ENCODE measurements at regions not wholly inside any gene's neighbourhood (a gene's known extent, or its start where the extent isn't known, plus 50 kb on each side); places are given as distances from the start of the nearest gene placed in this dataset.

DNA sequence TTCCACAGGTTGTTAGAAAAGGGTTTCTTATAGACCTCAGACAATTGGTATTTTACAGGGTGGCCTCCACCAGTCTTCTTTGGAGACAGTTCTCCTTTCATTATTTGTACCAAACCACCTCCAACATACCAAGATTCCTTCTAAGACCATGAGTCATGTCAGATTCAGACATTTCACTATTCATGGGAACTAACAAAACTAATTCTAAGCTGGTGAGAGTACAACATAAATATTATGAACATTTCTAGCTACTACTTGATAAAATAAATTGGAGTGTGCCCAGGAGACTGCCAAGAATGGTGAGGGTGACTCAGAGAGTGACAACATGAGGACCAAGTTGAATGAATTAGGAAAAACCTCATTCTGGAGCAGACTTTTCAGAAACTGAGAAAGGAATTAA, 494.6 kb upstream of the LRRC4C start:
- TF ChIP-seq, protein P1, sequence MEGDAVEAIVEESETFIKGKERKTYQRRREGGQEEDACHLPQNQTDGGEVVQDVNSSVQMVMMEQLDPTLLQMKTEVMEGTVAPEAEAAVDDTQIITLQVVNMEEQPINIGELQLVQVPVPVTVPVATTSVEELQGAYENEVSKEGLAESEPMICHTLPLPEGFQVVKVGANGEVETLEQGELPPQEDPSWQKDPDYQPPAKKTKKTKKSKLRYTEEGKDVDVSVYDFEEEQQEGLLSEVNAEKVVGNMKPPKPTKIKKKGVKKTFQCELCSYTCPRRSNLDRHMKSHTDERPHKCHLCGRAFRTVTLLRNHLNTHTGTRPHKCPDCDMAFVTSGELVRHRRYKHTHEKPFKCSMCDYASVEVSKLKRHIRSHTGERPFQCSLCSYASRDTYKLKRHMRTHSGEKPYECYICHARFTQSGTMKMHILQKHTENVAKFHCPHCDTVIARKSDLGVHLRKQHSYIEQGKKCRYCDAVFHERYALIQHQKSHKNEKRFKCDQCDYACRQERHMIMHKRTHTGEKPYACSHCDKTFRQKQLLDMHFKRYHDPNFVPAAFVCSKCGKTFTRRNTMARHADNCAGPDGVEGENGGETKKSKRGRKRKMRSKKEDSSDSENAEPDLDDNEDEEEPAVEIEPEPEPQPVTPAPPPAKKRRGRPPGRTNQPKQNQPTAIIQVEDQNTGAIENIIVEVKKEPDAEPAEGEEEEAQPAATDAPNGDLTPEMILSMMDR (IDR thresholded peaks at IDR 0.05; ENCODE audit: insufficient read depth, low read depth, low read length) = no peak
- TF ChIP-seq EZH2 (IDR thresholded peaks at IDR 0.05; ENCODE audit: insufficient read depth, low read length) = no peak
